ENCODE measurements at regions not wholly inside any gene's neighbourhood (a gene's known extent, or its start where the extent isn't known, plus 50 kb on each side); places are given as distances from the start of the nearest gene placed in this dataset.
A peak's percentile ranks its signal among the peaks of the same experiment; 100 is the strongest.

GRCh38 chr6:26214803-26215584, 127.8 kb downstream of the HFE start:
- H3K36me3 ChIP-seq (ENCODE audit: insufficient read depth, low read length), result no peaks in the 10 kb centered on the region
- H3K4me1 ChIP-seq (ENCODE audit: low read length), result peaks cover 25% of the 10 kb centered on the region
- H3K4me2 ChIP-seq (ENCODE audit: low read depth, low read length, poor library complexity, severe bottlenecking), result peak overlapping the region; percentile 71
- H2AFZ ChIP-seq (ENCODE audit: low read length), result no peak overlapping the region
- DNase-seq, result no peak
- no peaks in the 10 kb centered on the region for H3K9me2 ChIP-seq (replicated peaks; ENCODE audit: insufficient read depth, low read length)
- no peaks in the 10 kb centered on the region for H3K79me2 ChIP-seq (ENCODE audit: low read length)
- no peak overlapping the region for H3K4me3 ChIP-seq (ENCODE audit: low read length)
- H3K9ac ChIP-seq (ENCODE audit: low read length), result peak overlapping the region; percentile 13; the same call in 1 of the 2 replicates
- peaks cover 4% of the 10 kb centered on the region; the same call in 1 of the 2 replicates for H3K27me3 ChIP-seq (ENCODE audit: low read length)
- H4K20me1 ChIP-seq (ENCODE audit: insufficient read depth, low read depth, low read length), result no peaks in the 10 kb centered on the region
- H3K9me3 ChIP-seq (ENCODE audit: low read length), result peaks cover 4% of the 10 kb centered on the region
- H3K27ac ChIP-seq (ENCODE audit: low read length), result no peak overlapping the region

GRCh38 chr6:26215585-26216358, 128.5 kb downstream of the HFE start:
- peak overlapping the region; percentile 13; the same call in 1 of the 2 replicates for H3K9ac ChIP-seq (ENCODE audit: low read length)
- no peaks in the 10 kb centered on the region for H3K9me2 ChIP-seq (replicated peaks; ENCODE audit: insufficient read depth, low read length)
- peaks cover 4% of the 10 kb centered on the region for H3K9me3 ChIP-seq (ENCODE audit: low read length)
- H3K4me1 ChIP-seq (ENCODE audit: low read length), result peaks cover 25% of the 10 kb centered on the region
- H3K27ac ChIP-seq (ENCODE audit: low read length), result no peak overlapping the region
- H3K79me2 ChIP-seq (ENCODE audit: low read length), result no peaks in the 10 kb centered on the region
- no peak overlapping the region for H2AFZ ChIP-seq (ENCODE audit: low read length)
- H3K4me2 ChIP-seq (ENCODE audit: low read depth, low read length, poor library complexity, severe bottlenecking), result peak overlapping the region; percentile 71
- no peaks in the 10 kb centered on the region for H3K36me3 ChIP-seq (ENCODE audit: insufficient read depth, low read length)
- DNase-seq, result peak; percentile 54
- H3K27me3 ChIP-seq (ENCODE audit: low read length), result peaks cover 4% of the 10 kb centered on the region; the same call in 1 of the 2 replicates
- peak overlapping the region; percentile 61 for H3K4me3 ChIP-seq (ENCODE audit: low read length)
- H4K20me1 ChIP-seq (ENCODE audit: insufficient read depth, low read depth, low read length), result no peaks in the 10 kb centered on the region

DNA sequence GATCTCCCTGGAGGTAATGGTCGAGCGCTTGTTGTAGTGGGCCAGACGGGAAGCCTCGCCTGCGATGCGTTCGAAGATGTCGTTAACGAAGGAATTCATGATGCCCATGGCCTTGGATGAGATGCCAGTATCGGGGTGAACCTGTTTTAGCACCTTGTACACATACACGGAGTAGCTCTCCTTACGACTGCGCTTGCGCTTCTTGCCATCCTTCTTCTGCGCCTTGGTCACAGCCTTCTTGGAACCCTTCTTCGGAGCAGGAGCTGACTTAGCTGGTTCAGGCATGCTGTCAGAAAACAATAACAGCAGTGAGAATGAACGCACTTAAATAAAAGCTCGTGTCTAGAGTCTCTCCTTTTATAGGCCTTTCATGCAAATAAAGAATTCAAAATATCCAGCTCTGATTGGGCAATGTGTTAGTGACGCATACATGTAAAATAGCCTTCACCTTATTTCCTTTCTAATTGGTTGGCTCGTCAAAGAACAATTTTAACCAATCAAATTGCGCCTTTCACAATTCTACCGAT, 129.2 kb downstream of the HFE start:
- Histone ChIP-seq H3K9me3 (ENCODE audit: low read length) (peaks cover 4% of the 10 kb centered on the region), H3K27ac (ENCODE audit: low read length) (peak overlapping the region; percentile 13; the same call in 1 of the 2 replicates), H3K4me3 (ENCODE audit: low read length) (peak overlapping the region; percentile 61), H3K27me3 (ENCODE audit: low read length) (peaks cover 4% of the 10 kb centered on the region; the same call in 1 of the 2 replicates), H2AFZ (ENCODE audit: low read length) (peak overlapping the region; percentile 59; the same call in 1 of the 2 replicates), H3K36me3 (ENCODE audit: insufficient read depth, low read length) (no peaks in the 10 kb centered on the region), H4K20me1 (ENCODE audit: insufficient read depth, low read depth, low read length) (no peaks in the 10 kb centered on the region), H3K79me2 (ENCODE audit: low read length) (no peaks in the 10 kb centered on the region), H3K9me2 (replicated peaks; ENCODE audit: insufficient read depth, low read length) (no peaks in the 10 kb centered on the region), H3K9ac (ENCODE audit: low read length) (peak overlapping the region; percentile 58; the same call in 1 of the 2 replicates), H3K4me2 (ENCODE audit: low read depth, low read length, poor library complexity, severe bottlenecking) (peak overlapping the region; percentile 71), H3K4me1 (ENCODE audit: low read length) (peaks cover 25% of the 10 kb centered on the region)
- peak; percentile 86 for DNase-seq

DNA sequence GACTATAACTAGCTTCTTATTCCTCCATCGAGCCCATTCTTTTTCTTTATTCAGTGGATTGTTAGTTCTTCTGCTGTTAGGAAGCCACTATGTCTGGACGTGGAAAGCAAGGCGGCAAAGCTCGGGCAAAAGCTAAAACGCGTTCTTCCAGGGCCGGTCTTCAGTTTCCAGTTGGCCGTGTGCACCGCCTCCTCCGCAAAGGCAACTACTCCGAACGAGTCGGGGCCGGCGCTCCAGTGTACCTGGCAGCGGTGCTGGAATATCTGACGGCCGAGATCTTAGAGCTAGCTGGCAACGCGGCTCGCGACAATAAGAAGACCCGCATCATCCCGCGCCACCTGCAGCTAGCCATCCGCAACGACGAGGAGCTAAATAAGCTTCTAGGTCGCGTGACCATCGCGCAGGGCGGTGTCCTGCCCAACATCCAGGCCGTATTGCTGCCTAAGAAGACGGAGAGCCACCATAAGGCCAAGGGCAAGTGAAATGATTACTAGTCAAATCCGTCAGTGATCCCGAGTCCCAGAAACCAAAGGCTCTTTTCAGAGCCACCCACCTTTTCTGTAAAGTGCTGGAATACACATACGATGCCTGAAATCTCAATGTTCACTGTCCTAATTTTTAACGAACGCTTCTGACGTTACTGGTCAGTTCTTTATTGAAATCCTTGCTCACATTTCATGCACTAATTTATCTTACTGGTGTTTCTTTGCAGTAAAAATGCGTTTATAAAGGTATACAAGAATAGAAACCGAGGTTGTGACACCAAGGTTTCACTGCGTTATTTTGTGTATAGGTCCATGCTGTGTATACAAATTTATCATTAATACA, 129.9 kb downstream of the HFE start:
- Histone ChIP-seq H3K4me3 (ENCODE audit: low read length) (peak overlapping the region; percentile 61), H3K9ac (ENCODE audit: low read length) (peak overlapping the region; percentile 58), H3K27me3 (ENCODE audit: low read length) (peaks cover 4% of the 10 kb centered on the region; the same call in 1 of the 2 replicates), H2AFZ (ENCODE audit: low read length) (peak overlapping the region; percentile 59), H3K9me3 (ENCODE audit: low read length) (peaks cover 4% of the 10 kb centered on the region), H3K27ac (ENCODE audit: low read length) (peak overlapping the region; percentile 13; the same call in 1 of the 2 replicates), H3K4me2 (ENCODE audit: low read depth, low read length, poor library complexity, severe bottlenecking) (peak overlapping the region; percentile 71), H3K9me2 (replicated peaks; ENCODE audit: insufficient read depth, low read length) (no peaks in the 10 kb centered on the region), H4K20me1 (ENCODE audit: insufficient read depth, low read depth, low read length) (no peaks in the 10 kb centered on the region), H3K36me3 (ENCODE audit: insufficient read depth, low read length) (no peaks in the 10 kb centered on the region), H3K79me2 (ENCODE audit: low read length) (no peaks in the 10 kb centered on the region), H3K4me1 (ENCODE audit: low read length) (peaks cover 25% of the 10 kb centered on the region)
- peak; percentile 67 for DNase-seq

DNA sequence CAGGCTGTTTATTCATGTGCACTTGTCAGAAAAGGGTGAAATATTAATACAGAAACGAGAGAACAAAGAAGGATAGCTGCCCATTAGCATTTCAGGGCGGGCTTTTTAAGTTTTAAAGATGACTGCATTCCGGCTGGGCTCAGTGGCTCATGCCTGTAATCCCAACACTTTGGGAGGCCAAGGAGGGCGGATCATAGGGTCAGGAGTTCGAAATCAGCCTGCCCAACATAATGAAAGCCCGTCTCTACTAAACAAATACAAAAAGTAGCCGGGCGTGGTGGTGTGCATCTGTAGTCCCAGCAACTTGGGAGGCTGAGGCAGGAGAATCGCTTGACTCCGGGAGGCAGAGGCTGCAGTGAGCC, 130.5 kb downstream of the HFE start:
- peak overlapping the region; percentile 61 for H3K4me3 ChIP-seq (ENCODE audit: low read length)
- peak overlapping the region; percentile 58 for H3K9ac ChIP-seq (ENCODE audit: low read length)
- H3K36me3 ChIP-seq (ENCODE audit: insufficient read depth, low read length), result no peaks in the 10 kb centered on the region
- DNase-seq, result no peak
- H3K9me2 ChIP-seq (replicated peaks; ENCODE audit: insufficient read depth, low read length), result no peaks in the 10 kb centered on the region
- peaks cover 4% of the 10 kb centered on the region; the same call in 1 of the 2 replicates for H3K27me3 ChIP-seq (ENCODE audit: low read length)
- no peaks in the 10 kb centered on the region for H3K79me2 ChIP-seq (ENCODE audit: low read length)
- H2AFZ ChIP-seq (ENCODE audit: low read length), result no peak overlapping the region
- 0 out of 2 replicates have a peak overlapping the region, but pooled peaks have one; percentile 9 for H3K27ac ChIP-seq (ENCODE audit: low read length)
- no peaks in the 10 kb centered on the region for H4K20me1 ChIP-seq (ENCODE audit: insufficient read depth, low read depth, low read length)
- peaks cover 28% of the 10 kb centered on the region for H3K4me1 ChIP-seq (ENCODE audit: low read length)
- H3K4me2 ChIP-seq (ENCODE audit: low read depth, low read length, poor library complexity, severe bottlenecking), result peak overlapping the region; percentile 71
- peaks cover 4% of the 10 kb centered on the region for H3K9me3 ChIP-seq (ENCODE audit: low read length)

DNA sequence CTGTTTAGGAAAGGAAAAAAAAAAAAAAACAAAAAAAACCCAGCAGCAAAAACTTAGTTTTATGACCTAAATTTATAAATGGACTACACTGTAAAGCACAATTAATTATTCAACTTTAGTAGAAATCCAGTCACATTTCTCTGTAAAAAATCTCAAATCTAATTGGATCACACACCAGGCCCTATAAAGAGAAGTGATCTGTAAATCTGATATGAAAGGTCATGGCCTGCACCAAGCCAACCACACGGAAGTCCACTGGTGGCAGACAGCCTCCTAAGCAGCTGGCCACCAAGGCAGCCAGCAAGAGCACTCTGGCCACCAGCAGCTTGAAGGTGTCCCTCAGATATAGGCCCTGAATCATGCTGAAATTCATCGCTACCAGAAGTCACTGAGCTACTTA, 131.6 kb downstream of the HFE start:
- no peak overlapping the region for H3K4me2 ChIP-seq (ENCODE audit: low read depth, low read length, poor library complexity, severe bottlenecking)
- H4K20me1 ChIP-seq (ENCODE audit: insufficient read depth, low read depth, low read length), result no peaks in the 10 kb centered on the region
- H3K4me3 ChIP-seq (ENCODE audit: low read length), result no peak overlapping the region
- DNase-seq, result no peak
- H2AFZ ChIP-seq (ENCODE audit: low read length), result no peak overlapping the region
- H3K4me1 ChIP-seq (ENCODE audit: low read length), result peaks cover 37% of the 10 kb centered on the region
- no peaks in the 10 kb centered on the region for H3K79me2 ChIP-seq (ENCODE audit: low read length)
- no peak overlapping the region for H3K9ac ChIP-seq (ENCODE audit: low read length)
- no peaks in the 10 kb centered on the region for H3K36me3 ChIP-seq (ENCODE audit: insufficient read depth, low read length)
- peaks cover 4% of the 10 kb centered on the region for H3K9me3 ChIP-seq (ENCODE audit: low read length)
- no peak overlapping the region for H3K27ac ChIP-seq (ENCODE audit: low read length)
- H3K9me2 ChIP-seq (replicated peaks; ENCODE audit: insufficient read depth, low read length), result no peaks in the 10 kb centered on the region
- H3K27me3 ChIP-seq (ENCODE audit: low read length), result peaks cover 4% of the 10 kb centered on the region; the same call in 1 of the 2 replicates

GRCh38 chr6:26220145-26220970, 133.1 kb downstream of the HFE start:
- no peaks in the 10 kb centered on the region for H3K9me2 ChIP-seq (replicated peaks; ENCODE audit: insufficient read depth, low read length)
- peaks cover 4% of the 10 kb centered on the region; the same call in 1 of the 2 replicates for H3K27me3 ChIP-seq (ENCODE audit: low read length)
- no peak for DNase-seq
- H3K4me2 ChIP-seq (ENCODE audit: low read depth, low read length, poor library complexity, severe bottlenecking), result no peak overlapping the region
- H3K4me3 ChIP-seq (ENCODE audit: low read length), result no peak overlapping the region
- H4K20me1 ChIP-seq (ENCODE audit: insufficient read depth, low read depth, low read length), result no peaks in the 10 kb centered on the region
- no peaks in the 10 kb centered on the region for H3K36me3 ChIP-seq (ENCODE audit: insufficient read depth, low read length)
- peaks cover 37% of the 10 kb centered on the region for H3K4me1 ChIP-seq (ENCODE audit: low read length)
- H3K9me3 ChIP-seq (ENCODE audit: low read length), result peaks cover 4% of the 10 kb centered on the region
- no peaks in the 10 kb centered on the region for H3K79me2 ChIP-seq (ENCODE audit: low read length)
- no peak overlapping the region for H3K9ac ChIP-seq (ENCODE audit: low read length)
- H3K27ac ChIP-seq (ENCODE audit: low read length), result no peak overlapping the region
- no peak overlapping the region for H2AFZ ChIP-seq (ENCODE audit: low read length)
